GM23338 (cell line): ENCODE measurements at regions not wholly inside any gene's neighbourhood (a gene's known extent, or its start where the extent isn't known, plus 50 kb on each side); places are given as distances from the start of the nearest gene placed in this dataset.

Experiments
- ATAC-seq: fragments of 200-7000 bp; cut with Tn5 transposase; 3 replicates; pipeline ENCODE4 v1.9.1; 2020
- DNase-seq: peaks from one replicate; pipeline ENCODE4 v3.0.0-alpha.2; 2015; ENCODE audit warnings: low spot score
- H2AFZ ChIP-seq: fragments of 200-600 bp; sonication (generic); 2 replicates; pipeline ENCODE4 v1.8.0; 2016; ENCODE audit warnings: antibody characterized with exemption, mild to moderate bottlenecking, moderate library complexity
- H3F3A ChIP-seq: fragments of 200-600 bp; sonication (generic); replicated peaks from 2 replicates; pipeline ENCODE4 v1.8.0; 2017; ENCODE audit warnings: antibody characterized with exemption, mixed run types, low read depth
- H3K27ac ChIP-seq: fragments of 200-600 bp; sonication (generic); 2 replicates; pipeline ENCODE4 v1.6.1; 2016; ENCODE audit warnings: low read depth
- H3K27me3 ChIP-seq: fragments of 200-600 bp; sonication (generic); 2 replicates; pipeline ENCODE4 v1.8.0; 2016; ENCODE audit warnings: mild to moderate bottlenecking, mixed run types, moderate library complexity; ENCODE audit not compliant: insufficient read depth
- H3K36me3 ChIP-seq: fragments of 200-600 bp; sonication (generic); 2 replicates; pipeline ENCODE4 v1.8.0; 2016; ENCODE audit warnings: mild to moderate bottlenecking; ENCODE audit not compliant: insufficient read depth
- H3K4me1 ChIP-seq: fragments of 200-600 bp; sonication (generic); 2 replicates; pipeline ENCODE4 v1.8.0; 2016; ENCODE audit warnings: mild to moderate bottlenecking, moderate library complexity; ENCODE audit not compliant: insufficient read depth
- H3K4me2 ChIP-seq: fragments of 200-600 bp; sonication (generic); 2 replicates; pipeline ENCODE4 v1.7.1; 2017; ENCODE audit warnings: mixed run types
- H3K4me3 ChIP-seq: fragments of 200-600 bp; sonication (generic); 2 replicates; pipeline ENCODE4 v1.6.1; 2016; ENCODE audit warnings: mixed run types
- H3K79me2 ChIP-seq: fragments of 200-600 bp; sonication (generic); replicated peaks from 2 replicates; pipeline ENCODE4 v1.8.0; 2017; ENCODE audit warnings: mild to moderate bottlenecking; ENCODE audit not compliant: insufficient read depth
- H3K9me2 ChIP-seq: fragments of 200-600 bp; sonication (generic); 2 replicates; pipeline ENCODE4 v1.8.0; 2017; ENCODE audit not compliant: insufficient read depth
- H4K20me1 ChIP-seq: fragments of 200-600 bp; sonication (generic); replicated peaks from 2 replicates; pipeline ENCODE4 v1.8.0; 2017; ENCODE audit warnings: mild to moderate bottlenecking; ENCODE audit not compliant: insufficient read depth
- H3K27ac Mint-ChIP-seq: 2 replicates; pipeline ENCODE4 v1.8.0; 2020; ENCODE audit warnings: inconsistent platforms, mild to moderate bottlenecking, moderate library complexity, mixed read lengths
- H3K27me3 Mint-ChIP-seq: 3 replicates; pipeline ENCODE4 v1.8.0; 2022; ENCODE audit warnings: low read depth, mild to moderate bottlenecking, moderate library complexity, mixed read lengths, inconsistent platforms; ENCODE audit not compliant: insufficient read depth, poor library complexity
- H3K36me3 Mint-ChIP-seq: 3 replicates; pipeline ENCODE4 v1.8.0; 2021; ENCODE audit warnings: low read depth, mild to moderate bottlenecking, inconsistent platforms, moderate library complexity, mixed read lengths
- H3K4me1 Mint-ChIP-seq: 3 replicates; pipeline ENCODE4 v1.8.0; 2020; ENCODE audit warnings: mild to moderate bottlenecking, inconsistent platforms, mixed read lengths
- H3K4me3 Mint-ChIP-seq: 3 replicates; pipeline ENCODE4 v1.8.0; 2021; ENCODE audit warnings: moderate library complexity, mild to moderate bottlenecking, inconsistent platforms, mixed read lengths
- H3K9me3 Mint-ChIP-seq: 3 replicates; pipeline ENCODE4 v1.8.0; 2020; ENCODE audit warnings: moderate library complexity, mild to moderate bottlenecking, inconsistent platforms, mixed read lengths
- NANOG ChIP-seq: IDR thresholded peaks from 2 replicates; pipeline ENCODE4 v1.6.1; 2016; ENCODE audit warnings: antibody characterized with exemption, borderline replicate concordance
- TF ChIP-seq, protein P1 (sequence below): IDR thresholded peaks from one replicate; pipeline ENCODE4 v1.6.1; 2018; ENCODE audit warnings: antibody characterized with exemption; ENCODE audit not compliant: unreplicated experiment
- TF ChIP-seq, protein P2 (sequence below): fragments of 250-450 bp; sonication (Bioruptor Pico); IDR thresholded peaks from 2 replicates; pipeline ENCODE4 v1.5.0; 2020; ENCODE audit warnings: mild to moderate bottlenecking, moderate library complexity
- TF ChIP-seq, protein P3 (sequence below): IDR thresholded peaks from 2 replicates; pipeline ENCODE4 v1.6.1; 2016; ENCODE audit warnings: antibody characterized with exemption
- TF ChIP-seq, protein P4 (sequence below), 2 experiments: fragments of 200-600 bp in 1 of 2; sonication (generic) in 1 of 2; conservative IDR thresholded peaks; 2 replicates each; pipeline versions ENCODE4 v1.5.1 to v1.6.1; 2016 to 2017; ENCODE audit warnings: antibody characterized with exemption in 2 of 2, low read depth in 2 of 2, mild to moderate bottlenecking in 2 of 2, moderate library complexity in 1 of 2

DNA sequence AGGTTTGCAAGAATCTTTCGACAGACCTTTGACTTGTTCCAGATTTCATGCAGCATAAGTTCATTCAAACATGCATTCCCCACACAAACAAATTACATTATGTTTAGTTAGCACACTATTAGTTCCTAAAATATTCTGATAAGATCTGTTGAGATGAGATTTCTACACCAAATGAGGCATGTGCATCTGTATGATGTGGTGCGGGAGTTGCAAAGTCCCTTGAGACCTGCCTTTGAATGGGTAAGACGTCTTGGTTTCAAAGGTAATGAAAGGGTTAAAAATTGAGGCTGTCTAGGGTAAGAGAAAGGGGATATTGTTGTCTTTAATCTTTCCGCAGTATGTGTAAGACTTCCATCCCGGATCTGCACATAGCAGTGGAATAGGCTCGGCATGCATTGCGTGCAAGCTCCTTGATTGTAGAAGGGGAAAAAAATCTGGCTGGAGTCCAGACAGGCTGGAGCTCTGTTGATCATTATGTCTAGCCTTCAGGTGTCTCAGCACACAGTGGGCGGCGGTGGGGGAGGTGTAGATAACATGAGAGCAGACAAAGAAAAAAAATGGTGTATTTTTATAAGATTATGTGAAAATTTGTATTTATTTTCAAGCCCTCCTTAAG lies 296.6 kb downstream of the PTPRC start (continued):
- TF ChIP-seq, protein P1, sequence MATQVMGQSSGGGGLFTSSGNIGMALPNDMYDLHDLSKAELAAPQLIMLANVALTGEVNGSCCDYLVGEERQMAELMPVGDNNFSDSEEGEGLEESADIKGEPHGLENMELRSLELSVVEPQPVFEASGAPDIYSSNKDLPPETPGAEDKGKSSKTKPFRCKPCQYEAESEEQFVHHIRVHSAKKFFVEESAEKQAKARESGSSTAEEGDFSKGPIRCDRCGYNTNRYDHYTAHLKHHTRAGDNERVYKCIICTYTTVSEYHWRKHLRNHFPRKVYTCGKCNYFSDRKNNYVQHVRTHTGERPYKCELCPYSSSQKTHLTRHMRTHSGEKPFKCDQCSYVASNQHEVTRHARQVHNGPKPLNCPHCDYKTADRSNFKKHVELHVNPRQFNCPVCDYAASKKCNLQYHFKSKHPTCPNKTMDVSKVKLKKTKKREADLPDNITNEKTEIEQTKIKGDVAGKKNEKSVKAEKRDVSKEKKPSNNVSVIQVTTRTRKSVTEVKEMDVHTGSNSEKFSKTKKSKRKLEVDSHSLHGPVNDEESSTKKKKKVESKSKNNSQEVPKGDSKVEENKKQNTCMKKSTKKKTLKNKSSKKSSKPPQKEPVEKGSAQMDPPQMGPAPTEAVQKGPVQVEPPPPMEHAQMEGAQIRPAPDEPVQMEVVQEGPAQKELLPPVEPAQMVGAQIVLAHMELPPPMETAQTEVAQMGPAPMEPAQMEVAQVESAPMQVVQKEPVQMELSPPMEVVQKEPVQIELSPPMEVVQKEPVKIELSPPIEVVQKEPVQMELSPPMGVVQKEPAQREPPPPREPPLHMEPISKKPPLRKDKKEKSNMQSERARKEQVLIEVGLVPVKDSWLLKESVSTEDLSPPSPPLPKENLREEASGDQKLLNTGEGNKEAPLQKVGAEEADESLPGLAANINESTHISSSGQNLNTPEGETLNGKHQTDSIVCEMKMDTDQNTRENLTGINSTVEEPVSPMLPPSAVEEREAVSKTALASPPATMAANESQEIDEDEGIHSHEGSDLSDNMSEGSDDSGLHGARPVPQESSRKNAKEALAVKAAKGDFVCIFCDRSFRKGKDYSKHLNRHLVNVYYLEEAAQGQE, result no peak
- TF ChIP-seq, protein P2, sequence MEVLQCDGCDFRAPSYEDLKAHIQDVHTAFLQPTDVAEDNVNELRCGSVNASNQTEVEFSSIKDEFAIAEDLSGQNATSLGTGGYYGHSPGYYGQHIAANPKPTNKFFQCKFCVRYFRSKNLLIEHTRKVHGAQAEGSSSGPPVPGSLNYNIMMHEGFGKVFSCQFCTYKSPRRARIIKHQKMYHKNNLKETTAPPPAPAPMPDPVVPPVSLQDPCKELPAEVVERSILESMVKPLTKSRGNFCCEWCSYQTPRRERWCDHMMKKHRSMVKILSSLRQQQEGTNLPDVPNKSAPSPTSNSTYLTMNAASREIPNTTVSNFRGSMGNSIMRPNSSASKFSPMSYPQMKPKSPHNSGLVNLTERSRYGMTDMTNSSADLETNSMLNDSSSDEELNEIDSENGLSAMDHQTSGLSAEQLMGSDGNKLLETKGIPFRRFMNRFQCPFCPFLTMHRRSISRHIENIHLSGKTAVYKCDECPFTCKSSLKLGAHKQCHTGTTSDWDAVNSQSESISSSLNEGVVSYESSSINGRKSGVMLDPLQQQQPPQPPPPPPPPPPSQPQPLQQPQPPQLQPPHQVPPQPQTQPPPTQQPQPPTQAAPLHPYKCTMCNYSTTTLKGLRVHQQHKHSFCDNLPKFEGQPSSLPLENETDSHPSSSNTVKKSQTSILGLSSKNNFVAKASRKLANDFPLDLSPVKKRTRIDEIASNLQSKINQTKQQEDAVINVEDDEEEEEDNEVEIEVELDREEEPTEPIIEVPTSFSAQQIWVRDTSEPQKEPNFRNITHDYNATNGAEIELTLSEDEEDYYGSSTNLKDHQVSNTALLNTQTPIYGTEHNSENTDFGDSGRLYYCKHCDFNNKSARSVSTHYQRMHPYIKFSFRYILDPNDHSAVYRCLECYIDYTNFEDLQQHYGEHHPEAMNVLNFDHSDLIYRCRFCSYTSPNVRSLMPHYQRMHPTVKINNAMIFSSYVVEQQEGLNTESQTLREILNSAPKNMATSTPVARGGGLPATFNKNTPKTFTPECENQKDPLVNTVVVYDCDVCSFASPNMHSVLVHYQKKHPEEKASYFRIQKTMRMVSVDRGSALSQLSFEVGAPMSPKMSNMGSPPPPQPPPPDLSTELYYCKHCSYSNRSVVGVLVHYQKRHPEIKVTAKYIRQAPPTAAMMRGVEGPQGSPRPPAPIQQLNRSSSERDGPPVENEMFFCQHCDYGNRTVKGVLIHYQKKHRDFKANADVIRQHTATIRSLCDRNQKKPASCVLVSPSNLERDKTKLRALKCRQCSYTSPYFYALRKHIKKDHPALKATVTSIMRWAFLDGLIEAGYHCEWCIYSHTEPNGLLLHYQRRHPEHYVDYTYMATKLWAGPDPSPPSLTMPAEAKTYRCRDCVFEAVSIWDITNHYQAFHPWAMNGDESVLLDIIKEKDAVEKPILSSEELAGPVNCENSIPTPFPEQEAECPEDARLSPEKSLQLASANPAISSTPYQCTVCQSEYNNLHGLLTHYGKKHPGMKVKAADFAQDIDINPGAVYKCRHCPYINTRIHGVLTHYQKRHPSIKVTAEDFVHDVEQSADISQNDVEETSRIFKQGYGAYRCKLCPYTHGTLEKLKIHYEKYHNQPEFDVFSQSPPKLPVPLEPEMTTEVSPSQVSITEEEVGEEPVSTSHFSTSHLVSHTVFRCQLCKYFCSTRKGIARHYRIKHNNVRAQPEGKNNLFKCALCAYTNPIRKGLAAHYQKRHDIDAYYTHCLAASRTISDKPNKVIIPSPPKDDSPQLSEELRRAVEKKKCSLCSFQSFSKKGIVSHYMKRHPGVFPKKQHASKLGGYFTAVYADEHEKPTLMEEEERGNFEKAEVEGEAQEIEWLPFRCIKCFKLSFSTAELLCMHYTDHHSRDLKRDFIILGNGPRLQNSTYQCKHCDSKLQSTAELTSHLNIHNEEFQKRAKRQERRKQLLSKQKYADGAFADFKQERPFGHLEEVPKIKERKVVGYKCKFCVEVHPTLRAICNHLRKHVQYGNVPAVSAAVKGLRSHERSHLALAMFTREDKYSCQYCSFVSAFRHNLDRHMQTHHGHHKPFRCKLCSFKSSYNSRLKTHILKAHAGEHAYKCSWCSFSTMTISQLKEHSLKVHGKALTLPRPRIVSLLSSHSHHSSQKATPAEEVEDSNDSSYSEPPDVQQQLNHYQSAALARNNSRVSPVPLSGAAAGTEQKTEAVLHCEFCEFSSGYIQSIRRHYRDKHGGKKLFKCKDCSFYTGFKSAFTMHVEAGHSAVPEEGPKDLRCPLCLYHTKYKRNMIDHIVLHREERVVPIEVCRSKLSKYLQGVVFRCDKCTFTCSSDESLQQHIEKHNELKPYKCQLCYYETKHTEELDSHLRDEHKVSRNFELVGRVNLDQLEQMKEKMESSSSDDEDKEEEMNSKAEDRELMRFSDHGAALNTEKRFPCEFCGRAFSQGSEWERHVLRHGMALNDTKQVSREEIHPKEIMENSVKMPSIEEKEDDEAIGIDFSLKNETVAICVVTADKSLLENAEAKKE (CRISPR knock-in tag), result no peak
- TF ChIP-seq NANOG, result no peak

DNA sequence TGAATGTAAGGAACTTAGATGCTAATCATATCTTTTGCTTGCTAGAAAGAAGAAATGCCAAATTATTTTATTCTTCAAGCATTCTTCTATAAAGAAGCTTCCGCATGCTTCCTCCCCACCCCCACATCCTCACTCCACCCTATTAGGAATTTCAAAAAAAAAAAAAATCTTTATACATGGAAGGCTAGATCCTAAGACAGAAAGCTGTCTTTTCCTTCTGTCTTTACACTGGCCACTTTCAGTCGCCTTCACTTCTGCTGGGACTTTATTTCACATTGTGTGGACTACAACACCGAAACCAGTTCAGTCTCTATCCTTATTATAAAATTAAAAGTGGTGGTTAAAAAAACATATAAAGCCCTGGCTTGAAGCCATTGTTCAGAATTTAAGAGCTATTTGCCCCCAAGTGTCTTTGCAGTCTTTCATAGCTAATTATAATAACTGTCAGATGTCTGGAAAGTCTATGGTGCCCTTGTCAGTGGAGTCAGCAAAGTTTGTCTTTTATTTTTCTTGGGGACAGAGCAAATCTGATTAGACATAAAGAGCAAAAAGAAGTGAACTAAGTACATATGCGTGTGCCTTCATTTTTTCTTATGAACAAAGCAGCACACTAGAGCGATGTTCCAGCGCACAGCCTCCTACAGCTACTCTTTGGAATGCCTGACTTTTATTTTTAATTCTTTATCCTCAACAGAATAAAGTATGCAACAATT lies 297.7 kb downstream of the PTPRC start:
- Mint-ChIP-seq H3K27me3 (no peaks in the 10 kb centered on the region), H3K27ac (0 out of 2 replicates have a peak overlapping the region, but pooled peaks have one; percentile 40), H3K4me3 (peak overlapping the region; percentile 45; the same call in 2 of the 3 replicates), H3K9me3 (no peaks in the 10 kb centered on the region), H3K4me1 (peaks cover 19% of the 10 kb centered on the region), H3K36me3 (no peaks in the 10 kb centered on the region)
- ATAC-seq (no peak), DNase-seq (no peak)
- no peaks in the 10 kb centered on the region for H3K27me3 ChIP-seq
- no peaks in the 10 kb centered on the region for H4K20me1 ChIP-seq
- H3K4me1 ChIP-seq, result peaks cover 37% of the 10 kb centered on the region
- H3K79me2 ChIP-seq, result no peaks in the 10 kb centered on the region
- H3K9me2 ChIP-seq, result 0 out of 2 replicates have a peak, but pooled peaks cover 3% of the 10 kb centered on the region
- H3K27ac ChIP-seq, result no peak overlapping the region
- H3F3A ChIP-seq, result no peaks in the 10 kb centered on the region
- H3K4me3 ChIP-seq, result no peak overlapping the region
- no peak overlapping the region; the same call in 1 of the 2 replicates for H2AFZ ChIP-seq
- no peaks in the 10 kb centered on the region for H3K36me3 ChIP-seq
- peak overlapping the region; percentile 46 for H3K4me2 ChIP-seq
- TF ChIP-seq, protein P3, sequence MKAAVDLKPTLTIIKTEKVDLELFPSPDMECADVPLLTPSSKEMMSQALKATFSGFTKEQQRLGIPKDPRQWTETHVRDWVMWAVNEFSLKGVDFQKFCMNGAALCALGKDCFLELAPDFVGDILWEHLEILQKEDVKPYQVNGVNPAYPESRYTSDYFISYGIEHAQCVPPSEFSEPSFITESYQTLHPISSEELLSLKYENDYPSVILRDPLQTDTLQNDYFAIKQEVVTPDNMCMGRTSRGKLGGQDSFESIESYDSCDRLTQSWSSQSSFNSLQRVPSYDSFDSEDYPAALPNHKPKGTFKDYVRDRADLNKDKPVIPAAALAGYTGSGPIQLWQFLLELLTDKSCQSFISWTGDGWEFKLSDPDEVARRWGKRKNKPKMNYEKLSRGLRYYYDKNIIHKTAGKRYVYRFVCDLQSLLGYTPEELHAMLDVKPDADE, result no peak
- TF ChIP-seq, protein P4, sequence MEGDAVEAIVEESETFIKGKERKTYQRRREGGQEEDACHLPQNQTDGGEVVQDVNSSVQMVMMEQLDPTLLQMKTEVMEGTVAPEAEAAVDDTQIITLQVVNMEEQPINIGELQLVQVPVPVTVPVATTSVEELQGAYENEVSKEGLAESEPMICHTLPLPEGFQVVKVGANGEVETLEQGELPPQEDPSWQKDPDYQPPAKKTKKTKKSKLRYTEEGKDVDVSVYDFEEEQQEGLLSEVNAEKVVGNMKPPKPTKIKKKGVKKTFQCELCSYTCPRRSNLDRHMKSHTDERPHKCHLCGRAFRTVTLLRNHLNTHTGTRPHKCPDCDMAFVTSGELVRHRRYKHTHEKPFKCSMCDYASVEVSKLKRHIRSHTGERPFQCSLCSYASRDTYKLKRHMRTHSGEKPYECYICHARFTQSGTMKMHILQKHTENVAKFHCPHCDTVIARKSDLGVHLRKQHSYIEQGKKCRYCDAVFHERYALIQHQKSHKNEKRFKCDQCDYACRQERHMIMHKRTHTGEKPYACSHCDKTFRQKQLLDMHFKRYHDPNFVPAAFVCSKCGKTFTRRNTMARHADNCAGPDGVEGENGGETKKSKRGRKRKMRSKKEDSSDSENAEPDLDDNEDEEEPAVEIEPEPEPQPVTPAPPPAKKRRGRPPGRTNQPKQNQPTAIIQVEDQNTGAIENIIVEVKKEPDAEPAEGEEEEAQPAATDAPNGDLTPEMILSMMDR (conservative IDR thresholded peaks at IDR 0.05; ENCODE audit: low read depth in 2 of 2), result no peak
- TF ChIP-seq NANOG, result no peak
